Cardiac fibroblast (primary cell): ENCODE measurements at regions not wholly inside any gene's neighbourhood (a gene's known extent, or its start where the extent isn't known, plus 50 kb on each side); places are given as distances from the start of the nearest gene placed in this dataset.

Experiments used
- DNase-seq, 2 donors: peaks; one replicate each; pipeline versions ENCODE4 v3.0.0 to v3.0.0-alpha.2; 2010; ENCODE audit warnings: low read depth in 2 of 2
- H3K4me3 ChIP-seq, 2 donors: replicated peaks in 1 of 2; 1 replicate in 1 of 2; 2 replicates in 1 of 2; pipeline ENCODE4 v1.5.1; 2011; ENCODE audit warnings: low read depth in 2 of 2, low read length in 2 of 2, mild to moderate bottlenecking in 2 of 2, moderate library complexity in 1 of 2
- CTCF ChIP-seq: IDR thresholded peaks from one replicate; pipeline ENCODE4 v1.5.1; 2011; ENCODE audit warnings: low read depth, mild to moderate bottlenecking, low read length, inconsistent platforms

- no peak for DNase-seq
- no peak for TF ChIP-seq CTCF
- H3K4me3 ChIP-seq: no peak overlapping the region
These were observed 1063.4 kb downstream of the PLA2G4A start for GRCh38 chr1:187891993-187892682.

GRCh38 chr1:187892683-187893039 lies 1063.9 kb downstream of the PLA2G4A start:
- DNase-seq: no peak
- no peak for TF ChIP-seq CTCF
- no peak overlapping the region for H3K4me3 ChIP-seq

GRCh38 chr1:187893471-187893870 lies 1064.7 kb downstream of the PLA2G4A start:
- DNase-seq: no peak
- TF ChIP-seq CTCF: no peak

GRCh38 chr1:187894349-187894748 lies 1065.6 kb downstream of the PLA2G4A start:
- H3K4me3 ChIP-seq: no peak overlapping the region
- no peak for DNase-seq
- TF ChIP-seq CTCF: no peak

More at GRCh38 chr1:187893471-187893870, 1064.7 kb downstream of the PLA2G4A start:
- no peak overlapping the region for H3K4me3 ChIP-seq

GRCh38 chr1:187903223-187903622 lies 1074.5 kb downstream of the PLA2G4A start:
- no peak overlapping the region for H3K4me3 ChIP-seq
- TF ChIP-seq CTCF: no peak
- no peak for DNase-seq

GRCh38 chr1:187909382-187909781 lies 1080.6 kb downstream of the PLA2G4A start:
- no peak for DNase-seq
- no peak overlapping the region for H3K4me3 ChIP-seq
- TF ChIP-seq CTCF: no peak

GRCh38 chr1:187911820-187912219 lies 1083.1 kb downstream of the PLA2G4A start:
- no peak for TF ChIP-seq CTCF
- DNase-seq: no peak
- no peak overlapping the region for H3K4me3 ChIP-seq
